Spleen (tissue), 11 donors: ENCODE measurements at regions not wholly inside any gene's neighbourhood (a gene's known extent, or its start where the extent isn't known, plus 50 kb on each side); places are given as distances from the start of the nearest gene placed in this dataset.

Experiments
- DNase-seq: peaks from one replicate; pipeline ENCODE4 v3.0.0-alpha.2; 2020
- H3K27ac ChIP-seq, 8 donors: fragments of 200-600 bp; sonication (generic) in 7 of 8; 1 replicate in 4 of 8; 2 replicates in 4 of 8; pipeline versions ENCODE4 v1.5.0 to v1.8.0; 2016 to 2021; ENCODE audit warnings: inconsistent platforms in 4 of 8, mild to moderate bottlenecking in 4 of 8, moderate library complexity in 1 of 8
- H3K27me3 ChIP-seq, 7 donors: fragments of 200-600 bp; sonication (generic) in 6 of 7; replicated peaks in 1 of 7; 1 replicate in 4 of 7; 2 replicates in 3 of 7; pipeline versions ENCODE4 v1.5.0 to v1.8.0; 2016 to 2021; ENCODE audit warnings: inconsistent platforms in 3 of 7, mild to moderate bottlenecking in 1 of 7
- H3K36me3 ChIP-seq, 6 donors: fragments of 200-600 bp; sonication (generic) in 5 of 6; 1 replicate in 4 of 6; 2 replicates in 2 of 6; pipeline versions ENCODE4 v1.5.0 to v1.8.0; 2016 to 2021; ENCODE audit warnings: inconsistent platforms in 2 of 6
- H3K4me1 ChIP-seq, 6 donors: fragments of 200-600 bp; sonication (generic) in 5 of 6; 1 replicate in 3 of 6; 2 replicates in 3 of 6; pipeline versions ENCODE4 v1.5.0 to v1.8.0; 2016 to 2021; ENCODE audit warnings: inconsistent platforms in 3 of 6
- H3K4me3 ChIP-seq, 8 donors: fragments of 200-600 bp; sonication (generic) in 7 of 8; 1 replicate in 4 of 8; 2 replicates in 4 of 8; pipeline versions ENCODE4 v1.5.0 to v1.8.0; 2016 to 2021; ENCODE audit warnings: inconsistent platforms in 4 of 8, mild to moderate bottlenecking in 4 of 8, moderate library complexity in 2 of 8
- H3K9me3 ChIP-seq, 8 donors: fragments of 200-600 bp; sonication (generic) in 7 of 8; 1 replicate in 4 of 8; 2 replicates in 4 of 8; pipeline versions ENCODE4 v1.5.0 to v1.8.0; 2016 to 2021; ENCODE audit warnings: inconsistent platforms in 4 of 8
- POLR2A ChIP-seq, 3 donors: fragments of 450-650 bp; IDR thresholded peaks; one replicate each; pipeline ENCODE4 v1.5.1; 2017; ENCODE audit warnings: antibody characterized with exemption in 3 of 3, mild to moderate bottlenecking in 1 of 3
- POLR2AphosphoS5 ChIP-seq, 3 donors: sonication (generic); formaldehyde crosslinking; IDR thresholded peaks; one replicate each; pipeline ENCODE4 v1.5.1; 2017; ENCODE audit warnings: antibody characterized with exemption in 3 of 3
- WGBS, 5 donors: extraction: QIAGEN DNeasy Blood & Tissue Kit in 3 of 5; methylation state at CpG; one replicate each; pipeline versions ENCODE4 v1.1.5 to v1.1.7; 2013 to 2018; 5-methylcytosine and 5-hydroxymethylcytosine counted together
- intact Hi-C: fragments of 100-400 bp; cut with DNase I; formaldehyde crosslinking; loops from one replicate; pipeline ENCODE4 v1.15.0; 2023; ENCODE audit warnings: low total_unique reads
- TF ChIP-seq, protein P1 (sequence below), 11 experiments: fragments of 200-600 bp in 7 of 11; fragments of 450-650 bp in 4 of 11; sonication (generic) in 4 of 11; IDR thresholded peaks in 8 of 11; conservative IDR thresholded peaks in 3 of 11; 1 replicate in 7 of 11; 2 replicates in 4 of 11; pipeline versions ENCODE4 v1.4.0 to v1.8.0; 2016 to 2021; ENCODE audit warnings: antibody characterized with exemption in 11 of 11, inconsistent platforms in 4 of 11, mild to moderate bottlenecking in 1 of 11
- donor health status: healthy with polysubstance abuse.
- donor health status: DM: no; HTN: no; CAD: no; lungs with moderate emphysema.
- donor health status: DM: no; HTN: no; CAD: no.
- donor health status: Bipolar disorder and iron deficiency.
- donor health status: healthy.
- donor health status: DM: no; HTN: no; CAD: no.
- donor health status: DM: yes; HTN: yes; CAD: no.

DNA sequence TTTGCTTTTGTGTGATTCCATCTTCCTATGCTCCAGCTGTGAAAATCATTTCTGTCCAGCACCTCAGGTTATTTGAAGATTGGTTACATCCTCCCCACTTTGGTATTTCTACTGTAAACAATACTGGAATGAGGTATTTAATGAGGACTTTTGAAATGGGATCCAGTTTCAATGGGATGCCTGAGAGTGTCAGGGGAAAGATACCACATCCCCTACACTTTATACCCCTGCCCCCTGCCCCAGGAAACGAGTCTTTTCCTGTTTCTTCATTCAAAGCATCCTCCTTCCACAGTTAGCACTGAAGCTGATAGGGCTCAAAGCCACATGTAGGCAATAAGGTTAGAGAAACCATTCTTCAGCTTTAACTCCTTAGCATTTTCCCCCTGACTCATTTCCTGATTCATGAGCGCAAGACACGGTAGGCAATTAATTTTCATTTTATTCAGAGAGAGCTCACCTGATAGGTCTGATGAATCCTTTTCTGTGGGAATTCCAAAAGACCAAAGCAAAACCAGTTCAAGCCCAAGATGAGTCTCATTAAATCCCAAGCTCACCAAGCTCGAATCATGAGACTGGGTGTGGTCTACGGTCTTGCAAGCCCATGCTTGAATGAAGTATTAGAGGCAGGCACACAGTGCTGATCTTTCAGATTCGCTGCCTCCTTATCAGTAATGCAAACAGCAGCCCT, 143.6 kb upstream of the CRY1 start:
- WGBS, 5 donors: 16 to 39% (median 33%) methylated on average over 6 of the region's 6 CpGs
- DNase-seq: no peak
- H3K9me3 ChIP-seq: no peaks in the 10 kb centered on the region
- no peak overlapping the region for H3K27ac ChIP-seq
- intact Hi-C loops: no loop called here
- no peaks in the 10 kb centered on the region for H3K36me3 ChIP-seq
- H3K4me3 ChIP-seq: no peak overlapping the region
- H3K27me3 ChIP-seq: peaks cover 0 to 16% (median 0%) of the 10 kb centered on the region in 7 donors
- TF ChIP-seq POLR2A (IDR thresholded peaks at IDR 0.05) (no peak), POLR2AphosphoS5 (IDR thresholded peaks at IDR 0.05) (no peak)
- TF ChIP-seq, protein P1, sequence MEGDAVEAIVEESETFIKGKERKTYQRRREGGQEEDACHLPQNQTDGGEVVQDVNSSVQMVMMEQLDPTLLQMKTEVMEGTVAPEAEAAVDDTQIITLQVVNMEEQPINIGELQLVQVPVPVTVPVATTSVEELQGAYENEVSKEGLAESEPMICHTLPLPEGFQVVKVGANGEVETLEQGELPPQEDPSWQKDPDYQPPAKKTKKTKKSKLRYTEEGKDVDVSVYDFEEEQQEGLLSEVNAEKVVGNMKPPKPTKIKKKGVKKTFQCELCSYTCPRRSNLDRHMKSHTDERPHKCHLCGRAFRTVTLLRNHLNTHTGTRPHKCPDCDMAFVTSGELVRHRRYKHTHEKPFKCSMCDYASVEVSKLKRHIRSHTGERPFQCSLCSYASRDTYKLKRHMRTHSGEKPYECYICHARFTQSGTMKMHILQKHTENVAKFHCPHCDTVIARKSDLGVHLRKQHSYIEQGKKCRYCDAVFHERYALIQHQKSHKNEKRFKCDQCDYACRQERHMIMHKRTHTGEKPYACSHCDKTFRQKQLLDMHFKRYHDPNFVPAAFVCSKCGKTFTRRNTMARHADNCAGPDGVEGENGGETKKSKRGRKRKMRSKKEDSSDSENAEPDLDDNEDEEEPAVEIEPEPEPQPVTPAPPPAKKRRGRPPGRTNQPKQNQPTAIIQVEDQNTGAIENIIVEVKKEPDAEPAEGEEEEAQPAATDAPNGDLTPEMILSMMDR (IDR thresholded peaks at IDR 0.05 in 8 of 11, conservative IDR thresholded peaks at IDR 0.05 in 3 of 11): no peak
- H3K4me1 ChIP-seq: no peaks in the 10 kb centered on the region

DNA sequence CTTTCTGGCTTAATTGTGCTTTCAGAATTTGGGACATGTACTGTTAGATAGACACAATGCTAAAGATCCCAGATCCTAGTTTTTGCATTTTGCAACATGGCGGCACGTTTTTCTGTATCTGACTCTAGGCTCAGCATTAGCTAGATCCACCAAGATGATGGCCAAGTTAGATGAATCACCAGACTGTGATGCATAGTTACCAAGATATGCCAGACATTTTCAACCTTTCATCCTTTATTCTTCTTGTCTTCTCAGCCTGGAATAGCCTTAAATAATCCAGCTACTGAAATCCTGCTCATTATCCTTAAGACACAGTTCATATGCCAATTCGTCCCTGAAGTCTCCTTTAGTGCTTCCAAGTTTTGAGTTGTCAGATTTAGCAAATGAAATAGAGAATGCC, 144.9 kb upstream of the CRY1 start:
- Histone ChIP-seq H3K27me3 (peaks cover 0 to 29% (median 0%) of the 10 kb centered on the region in 7 donors), H3K4me1 (no peaks in the 10 kb centered on the region), H3K9me3 (no peaks in the 10 kb centered on the region), H3K4me3 (no peak overlapping the region), H3K36me3 (no peaks in the 10 kb centered on the region), H3K27ac (no peak overlapping the region)
- TF ChIP-seq, protein P1 (IDR thresholded peaks at IDR 0.05 in 8 of 11, conservative IDR thresholded peaks at IDR 0.05 in 3 of 11): no peak
- TF ChIP-seq POLR2A (IDR thresholded peaks at IDR 0.05) (no peak), POLR2AphosphoS5 (IDR thresholded peaks at IDR 0.05) (no peak)
- intact Hi-C loops: no loop called here
- WGBS, 5 donors: 77 to 94% (median 86%) methylated on average over 3 of the region's 3 CpGs
- no peak for DNase-seq

DNA sequence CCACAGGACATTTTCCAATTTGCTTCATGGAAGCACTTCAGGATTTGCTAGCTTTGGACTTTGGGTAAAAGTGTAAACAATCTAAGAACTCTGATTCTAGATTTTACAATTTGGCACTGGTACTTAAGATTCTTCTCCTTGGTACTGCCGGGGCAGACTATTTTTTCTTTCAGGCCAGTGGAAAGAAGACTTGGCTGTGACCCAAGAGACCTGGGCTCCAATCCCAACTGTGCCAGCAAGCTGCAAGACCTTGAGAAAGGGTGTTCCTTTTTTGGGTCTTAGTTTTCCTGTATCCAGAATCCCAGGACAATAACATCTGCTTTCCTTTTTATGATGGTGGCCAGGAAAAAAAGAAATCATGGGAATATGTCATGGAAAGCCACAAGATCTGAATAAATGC, 148.1 kb upstream of the CRY1 start:
- H3K27me3 ChIP-seq: peaks cover 0 to 29% (median 0%) of the 10 kb centered on the region in 7 donors
- no peak overlapping the region for H3K4me3 ChIP-seq
- intact Hi-C loops: no loop called here
- TF ChIP-seq POLR2AphosphoS5 (IDR thresholded peaks at IDR 0.05): no peak
- TF ChIP-seq, protein P1 (IDR thresholded peaks at IDR 0.05 in 8 of 11, conservative IDR thresholded peaks at IDR 0.05 in 3 of 11): no peak
- TF ChIP-seq POLR2A (IDR thresholded peaks at IDR 0.05): no peak
- no peak for DNase-seq
- no peaks in the 10 kb centered on the region for H3K36me3 ChIP-seq
- H3K9me3 ChIP-seq: no peaks in the 10 kb centered on the region
- no peaks in the 10 kb centered on the region for H3K4me1 ChIP-seq
- H3K27ac ChIP-seq: no peak overlapping the region
- 46 to 78% (median 48%) methylated on average over 1 of the region's 1 CpG for WGBS, 5 donors

DNA sequence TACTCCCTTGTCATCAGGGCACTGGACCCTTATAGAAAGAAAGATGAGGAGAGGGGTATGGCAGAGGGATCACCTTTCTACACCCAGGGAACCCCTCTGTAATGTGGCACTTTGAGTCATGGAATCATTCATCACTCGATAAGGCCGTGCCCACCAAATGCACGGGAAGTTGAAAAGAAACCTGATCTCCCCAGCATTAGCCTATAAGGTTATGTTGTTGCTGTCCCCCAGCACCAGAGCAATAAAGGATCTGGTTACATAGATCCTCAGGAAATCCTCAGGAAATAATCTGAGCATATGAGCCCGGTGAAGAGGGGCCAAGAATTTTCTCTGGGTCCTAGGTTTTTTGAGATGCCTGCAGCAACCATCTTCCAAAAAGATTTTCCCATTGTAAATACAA, 148.8 kb upstream of the CRY1 start:
- 3 to 15% (median 8%) methylated on average over 4 of the region's 4 CpGs for WGBS, 5 donors
- H3K36me3 ChIP-seq: no peaks in the 10 kb centered on the region

More for the DNA sequence above, 148.8 kb upstream of the CRY1 start:
- Histone ChIP-seq H3K27ac (no peak overlapping the region), H3K4me3 (no peak overlapping the region), H3K27me3 (peaks cover 0 to 31% (median 0%) of the 10 kb centered on the region in 7 donors), H3K4me1 (no peaks in the 10 kb centered on the region), H3K9me3 (no peaks in the 10 kb centered on the region)
- TF ChIP-seq, protein P1 (IDR thresholded peaks at IDR 0.05 in 8 of 11, conservative IDR thresholded peaks at IDR 0.05 in 3 of 11): no peak
- TF ChIP-seq POLR2A (IDR thresholded peaks at IDR 0.05) (no peak), POLR2AphosphoS5 (IDR thresholded peaks at IDR 0.05) (no peak)
- DNase-seq: no peak
- intact Hi-C loops: no loop called here
